Activated CD8-positive, alpha-beta T cell treated with anti-CD3 and anti-CD28 coated beads, Interleukin-2, amount 10 ng/mL, durations not matched to agents 7 days and 5 days (primary cell): ENCODE measurements at regions not wholly inside any gene's neighbourhood (a gene's known extent, or its start where the extent isn't known, plus 50 kb on each side); places are given as distances from the start of the nearest gene placed in this dataset.

Source experiments
- ATAC-seq: fragments of 150-1000 bp; cut with Tn5 transposase; one replicate; pipeline ENCODE4 v1.10.0; 2021; ENCODE audit warnings: moderate library complexity
- CTCF ChIA-PET: fragments of 350-600 bp; sonication (Branson Sonifier 250); formaldehyde crosslinking; loops from one replicate; lab custom pipeline; 2021; ENCODE audit warnings: antibody characterized with exemption; lab: Charles Lee
- POLR2A ChIA-PET: fragments of 350-600 bp; sonication (Branson Sonifier 250); formaldehyde crosslinking; loops from one replicate; lab custom pipeline; 2021; ENCODE audit warnings: antibody characterized with exemption; lab: Charles Lee
- DNase-seq: peaks from one replicate; pipeline ENCODE4 v3.0.0-alpha.2; 2020
- H3K27ac Mint-ChIP-seq: one replicate; pipeline ENCODE4 v1.8.0; 2021; ENCODE audit warnings: mild to moderate bottlenecking, mixed read lengths
- H3K27me3 Mint-ChIP-seq: one replicate; pipeline ENCODE4 v1.8.0; 2021; ENCODE audit warnings: low read depth, mixed read lengths
- H3K36me3 Mint-ChIP-seq: one replicate; pipeline ENCODE4 v1.8.0; 2021; ENCODE audit warnings: low read depth, mixed read lengths
- H3K4me1 Mint-ChIP-seq: one replicate; pipeline ENCODE4 v1.8.0; 2021; ENCODE audit warnings: low read depth, mixed read lengths
- H3K4me3 Mint-ChIP-seq: one replicate; pipeline ENCODE4 v1.8.0; 2021; ENCODE audit warnings: mild to moderate bottlenecking, mixed read lengths
- H3K9me3 Mint-ChIP-seq: one replicate; pipeline ENCODE4 v1.8.0; 2022; ENCODE audit warnings: mixed read lengths; ENCODE audit not compliant: insufficient read depth

DNA sequence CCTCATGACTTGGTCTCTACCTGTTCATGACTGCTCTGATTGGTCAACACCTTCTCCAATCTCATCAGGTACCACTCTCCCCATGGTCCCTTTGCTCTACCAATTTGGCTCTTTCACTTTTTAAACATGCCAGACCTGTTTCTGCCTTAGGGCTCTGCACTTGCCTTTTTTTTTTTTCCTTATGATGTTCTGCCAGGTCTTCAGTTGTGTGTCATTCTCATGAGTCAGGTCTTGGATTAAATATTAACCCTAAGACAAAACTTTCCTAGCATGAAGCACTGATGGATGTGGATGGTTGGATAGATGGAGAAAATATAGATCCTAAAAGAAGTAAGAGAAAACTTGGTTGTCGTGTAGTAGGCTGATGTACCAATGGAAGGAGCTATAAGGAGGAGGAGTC lies 219.3 kb downstream of the TTC32 start:
- Mint-ChIP-seq H3K4me1 (no peaks in the 10 kb centered on the region), H3K27me3 (no peaks in the 10 kb centered on the region), H3K4me3 (no peak overlapping the region), H3K27ac (no peak overlapping the region), H3K36me3 (no peaks in the 10 kb centered on the region), H3K9me3 (no peaks in the 10 kb centered on the region)
- ChIA-PET POLR2A (no interaction called here), CTCF (no interaction called here)
- no peak for ATAC-seq
- DNase-seq = no peak

DNA sequence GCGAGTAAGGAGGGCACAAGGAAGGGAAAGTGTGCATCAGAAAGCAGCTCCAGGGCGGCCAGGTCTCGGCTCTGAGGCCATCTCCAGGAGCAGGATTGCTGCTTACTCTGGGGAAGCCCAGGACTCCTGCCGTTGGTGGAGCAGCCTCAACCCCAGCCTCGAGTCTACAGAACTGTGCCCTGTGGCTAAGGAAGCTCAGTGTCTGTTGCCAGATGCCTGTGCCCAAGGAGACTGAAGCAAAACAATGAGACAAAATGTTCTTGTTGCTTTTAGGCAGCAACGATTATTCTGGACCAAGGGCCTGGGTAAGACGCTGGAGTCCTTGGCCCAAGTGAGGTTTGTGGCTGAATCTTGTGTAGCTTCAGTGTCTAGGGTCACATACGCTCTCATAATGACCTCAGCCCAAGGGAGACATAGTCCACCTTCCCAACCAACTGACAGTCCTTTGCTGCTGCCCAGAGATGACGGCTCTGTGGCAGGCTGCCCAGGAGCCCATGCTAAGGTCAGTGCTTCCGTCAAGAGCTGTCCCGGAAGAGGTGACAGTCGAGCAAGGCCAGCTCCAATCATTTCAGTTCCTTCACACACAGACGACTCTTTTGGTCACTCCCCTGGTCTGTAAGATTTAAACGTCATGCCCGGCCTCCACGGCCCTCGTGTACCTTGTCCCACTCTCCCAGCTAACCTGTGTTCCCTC lies 223.8 kb downstream of the TTC32 start:
- Mint-ChIP-seq H3K27me3 (no peaks in the 10 kb centered on the region), H3K36me3 (no peaks in the 10 kb centered on the region), H3K4me3 (no peak overlapping the region), H3K27ac (no peak overlapping the region), H3K4me1 (no peaks in the 10 kb centered on the region), H3K9me3 (no peaks in the 10 kb centered on the region)
- ATAC-seq (no peak), DNase-seq (no peak)
- POLR2A ChIA-PET = no interaction called here
- CTCF ChIA-PET = no interaction called here

DNA sequence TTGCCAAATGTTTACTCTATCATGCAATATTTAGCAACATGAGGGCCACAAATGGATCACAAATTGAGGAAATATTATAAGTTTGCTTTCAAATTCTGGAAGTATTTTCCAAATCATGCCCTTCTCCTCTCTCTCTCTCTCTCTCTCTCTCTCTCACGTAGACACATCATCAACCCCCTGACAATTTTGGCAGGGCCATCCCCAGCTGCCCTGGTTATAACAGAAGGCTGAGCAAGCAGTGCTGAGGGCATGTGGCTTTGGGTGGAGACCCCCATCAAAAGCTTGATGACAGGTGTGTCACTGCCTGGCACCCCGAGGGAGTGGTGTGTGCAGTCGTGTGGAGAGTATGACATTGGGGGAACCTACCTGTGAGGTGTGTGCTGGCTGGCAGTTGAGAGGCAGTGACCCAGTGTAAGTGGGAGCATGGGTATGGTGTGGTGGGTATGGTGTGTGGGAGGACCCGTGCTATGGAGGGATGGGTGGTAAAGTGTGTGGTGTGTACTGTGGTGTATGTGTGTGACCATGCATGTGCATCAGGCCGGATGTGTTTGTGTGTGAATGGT lies 224.5 kb downstream of the TTC32 start:
- ChIA-PET POLR2A (no interaction called here), CTCF (no interaction called here)

DNA sequence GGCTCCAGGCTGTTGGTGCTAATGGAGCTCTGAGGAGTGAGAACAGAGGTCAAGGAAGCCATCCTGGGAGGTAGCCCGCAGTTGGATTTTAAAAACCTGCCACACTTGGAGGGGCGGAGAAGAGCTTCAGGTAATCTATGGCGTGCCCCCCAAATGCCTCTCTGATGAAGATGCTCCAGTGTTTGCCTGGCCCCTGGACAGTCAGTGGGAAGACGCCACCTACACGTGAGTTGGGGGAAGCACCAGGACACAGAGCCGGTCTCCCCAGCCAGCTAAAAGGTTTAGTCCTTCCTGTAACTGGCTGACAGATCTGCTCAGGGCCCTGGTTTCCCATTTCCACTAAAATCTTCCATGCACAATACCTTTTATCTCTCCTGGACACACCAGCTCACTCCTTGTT lies 225.0 kb downstream of the TTC32 start:
- no peak for ATAC-seq
- no peaks in the 10 kb centered on the region for H3K9me3 Mint-ChIP-seq
- H3K4me3 Mint-ChIP-seq = no peak overlapping the region
- CTCF ChIA-PET = no interaction called here
- H3K27me3 Mint-ChIP-seq = no peaks in the 10 kb centered on the region
- POLR2A ChIA-PET = no interaction called here
- no peaks in the 10 kb centered on the region for H3K4me1 Mint-ChIP-seq
- no peaks in the 10 kb centered on the region for H3K36me3 Mint-ChIP-seq
- DNase-seq = no peak
- no peak overlapping the region for H3K27ac Mint-ChIP-seq

More for the DNA sequence above, 224.5 kb downstream of the TTC32 start:
- ATAC-seq = no peak
- Mint-ChIP-seq H3K4me3 (no peak overlapping the region), H3K9me3 (no peaks in the 10 kb centered on the region), H3K4me1 (no peaks in the 10 kb centered on the region), H3K27me3 (no peaks in the 10 kb centered on the region), H3K27ac (no peak overlapping the region), H3K36me3 (no peaks in the 10 kb centered on the region)
- no peak for DNase-seq

DNA sequence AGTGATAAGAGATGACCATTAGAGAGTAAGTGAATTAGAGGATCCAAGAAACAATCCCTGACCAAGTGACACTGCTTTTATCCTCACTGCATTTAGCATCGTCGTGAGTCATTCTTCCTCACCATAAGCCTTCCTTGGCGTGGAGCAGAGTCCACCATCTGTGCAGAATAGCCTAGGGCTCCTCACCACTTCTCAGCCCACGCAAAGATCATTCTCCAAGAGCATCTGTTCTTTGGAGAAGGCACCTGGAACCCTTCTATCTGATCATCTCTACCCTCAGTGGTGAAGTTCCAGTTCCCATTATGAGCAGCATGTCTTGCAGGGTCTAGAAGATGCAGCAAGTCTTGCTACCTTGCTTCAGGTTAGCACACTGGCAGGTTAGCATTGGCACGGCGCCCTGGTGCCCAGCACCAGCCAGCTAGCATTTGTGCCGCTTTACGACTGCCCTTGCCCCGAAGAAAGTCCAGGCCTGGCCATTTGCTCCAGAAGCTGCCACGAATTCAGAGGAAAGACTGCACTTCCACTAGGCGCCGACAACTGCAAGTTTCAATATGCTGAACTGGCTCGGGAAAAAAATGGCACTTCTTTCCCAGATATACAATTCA lies 225.8 kb downstream of the TTC32 start:
- POLR2A ChIA-PET = no interaction called here
- no peak for ATAC-seq
- H3K27ac Mint-ChIP-seq = no peak overlapping the region

DNA sequence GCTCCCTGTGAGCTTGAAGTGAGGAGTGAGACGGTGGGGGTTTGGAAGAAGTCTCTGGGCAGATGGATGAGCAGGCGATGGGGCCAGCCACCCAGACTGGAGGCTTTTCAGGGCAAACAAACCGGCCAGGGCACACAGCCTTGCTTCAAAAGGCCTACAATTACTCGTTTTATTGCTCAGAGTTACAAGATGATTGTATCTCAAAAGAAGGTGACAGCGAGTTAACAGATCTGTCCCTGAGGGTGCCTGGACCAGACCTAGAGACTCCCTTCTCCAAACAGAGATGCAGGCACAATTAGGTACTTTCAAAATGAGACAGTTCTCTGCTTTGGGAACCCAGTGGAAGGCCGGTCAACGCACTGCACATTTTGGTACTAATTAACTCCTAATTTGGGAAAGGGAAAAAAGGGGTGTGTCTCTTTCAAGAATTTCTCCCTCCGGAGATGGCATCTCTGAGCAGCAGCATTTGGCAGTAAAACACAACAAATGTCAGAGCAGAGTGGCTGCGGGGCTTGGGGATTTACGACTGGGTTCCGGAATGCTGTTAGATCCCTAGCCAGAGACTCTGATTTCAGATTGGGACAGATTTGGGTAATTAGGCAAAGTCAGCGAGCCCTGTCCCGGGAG lies 226.7 kb downstream of the TTC32 start:
- no peaks in the 10 kb centered on the region for H3K9me3 Mint-ChIP-seq
- no peak overlapping the region for H3K27ac Mint-ChIP-seq
- ATAC-seq (no peak), DNase-seq (no peak)
- no peaks in the 10 kb centered on the region for H3K4me1 Mint-ChIP-seq
- ChIA-PET POLR2A (no interaction called here), CTCF (no interaction called here)
- no peak overlapping the region for H3K4me3 Mint-ChIP-seq
- no peaks in the 10 kb centered on the region for H3K27me3 Mint-ChIP-seq
- H3K36me3 Mint-ChIP-seq = no peaks in the 10 kb centered on the region

More for the DNA sequence above, 225.8 kb downstream of the TTC32 start:
- CTCF ChIA-PET = no interaction called here
- no peak for DNase-seq
- Mint-ChIP-seq H3K27me3 (no peaks in the 10 kb centered on the region), H3K4me3 (no peak overlapping the region), H3K36me3 (no peaks in the 10 kb centered on the region), H3K9me3 (no peaks in the 10 kb centered on the region), H3K4me1 (no peaks in the 10 kb centered on the region)

DNA sequence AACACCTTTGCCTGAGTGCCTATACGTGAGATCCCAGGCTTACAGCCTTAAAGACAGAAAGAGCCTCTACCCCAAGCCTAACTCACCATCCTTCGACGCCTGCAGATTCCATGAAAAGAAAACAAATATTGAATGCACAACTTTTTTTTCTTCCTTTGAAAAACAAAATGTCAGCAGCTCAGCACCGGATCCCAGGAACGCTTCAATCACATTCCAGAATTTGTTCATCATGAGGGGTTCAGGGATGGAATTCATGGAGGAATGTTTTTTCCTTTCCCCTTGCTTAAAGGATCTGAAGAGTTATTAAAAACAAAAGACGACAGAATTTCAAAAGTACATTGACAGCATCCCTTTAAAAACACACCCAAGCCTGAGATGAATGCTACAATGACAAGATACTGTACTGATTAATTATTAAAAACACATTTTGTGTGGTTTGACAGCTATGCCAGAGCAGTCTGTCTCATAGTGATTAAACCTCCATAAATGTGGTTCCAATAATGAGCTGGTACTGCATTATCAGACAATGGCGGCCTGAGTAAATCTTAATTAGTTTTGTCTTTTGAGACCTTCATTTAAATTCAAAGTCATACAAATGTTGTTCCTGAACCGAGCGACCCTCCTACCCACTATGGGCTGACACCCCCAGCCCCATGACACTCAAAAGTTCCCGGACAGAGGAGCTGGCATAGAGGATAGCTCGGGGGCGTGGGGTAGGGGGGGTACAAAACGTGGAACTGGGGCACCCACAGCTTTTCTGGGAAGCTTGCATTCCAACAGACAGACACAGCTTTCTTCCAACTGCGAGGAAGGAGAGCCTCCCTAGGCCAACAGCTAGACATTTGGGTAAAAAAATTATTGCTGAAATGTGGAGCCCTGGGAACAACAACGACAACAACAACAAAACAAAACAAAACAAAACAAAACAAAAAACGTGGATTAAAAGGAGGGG lies 227.5 kb downstream of the TTC32 start:
- no peaks in the 10 kb centered on the region for H3K9me3 Mint-ChIP-seq
- H3K27ac Mint-ChIP-seq = no peak overlapping the region
- no peak overlapping the region for H3K4me3 Mint-ChIP-seq
- peaks cover 3% of the 10 kb centered on the region for H3K27me3 Mint-ChIP-seq
- CTCF ChIA-PET = no interaction called here
- POLR2A ChIA-PET = no interaction called here
- ATAC-seq (no peak), DNase-seq (no peak)
- H3K4me1 Mint-ChIP-seq = no peaks in the 10 kb centered on the region
- no peaks in the 10 kb centered on the region for H3K36me3 Mint-ChIP-seq

DNA sequence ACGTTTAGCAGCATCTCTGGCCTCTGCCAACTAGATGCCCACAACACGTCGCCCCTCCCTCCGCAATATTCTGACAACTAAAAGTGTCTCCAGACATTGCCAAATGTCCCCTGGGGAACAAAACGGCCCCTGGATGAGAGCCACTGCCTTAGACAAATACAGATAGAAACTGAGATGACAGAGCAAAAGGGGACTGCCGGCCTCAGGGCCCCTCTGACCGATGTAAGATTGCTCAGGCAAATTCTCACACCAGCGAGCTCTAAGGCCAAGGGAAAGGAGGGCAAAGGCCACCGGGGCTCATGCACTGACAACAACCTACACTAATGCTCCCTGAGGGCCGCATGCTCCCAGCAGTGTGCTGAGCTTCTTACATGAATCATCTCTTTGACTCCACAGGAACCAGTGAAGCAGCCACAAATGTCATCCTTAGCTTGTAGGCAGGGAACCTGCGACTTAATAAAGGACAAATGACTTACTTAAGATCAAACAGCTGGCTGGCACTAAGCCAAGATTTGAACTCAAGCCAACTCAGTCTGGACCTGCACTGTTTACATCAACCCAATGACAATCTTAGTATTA lies 228.5 kb downstream of the TTC32 start:
- CTCF ChIA-PET = no interaction called here
- Mint-ChIP-seq H3K4me1 (no peaks in the 10 kb centered on the region), H3K36me3 (no peaks in the 10 kb centered on the region), H3K9me3 (no peaks in the 10 kb centered on the region), H3K27ac (no peak overlapping the region), H3K27me3 (peaks cover 5% of the 10 kb centered on the region), H3K4me3 (no peak overlapping the region)
- POLR2A ChIA-PET = no interaction called here
- no peak for DNase-seq
- no peak for ATAC-seq

DNA sequence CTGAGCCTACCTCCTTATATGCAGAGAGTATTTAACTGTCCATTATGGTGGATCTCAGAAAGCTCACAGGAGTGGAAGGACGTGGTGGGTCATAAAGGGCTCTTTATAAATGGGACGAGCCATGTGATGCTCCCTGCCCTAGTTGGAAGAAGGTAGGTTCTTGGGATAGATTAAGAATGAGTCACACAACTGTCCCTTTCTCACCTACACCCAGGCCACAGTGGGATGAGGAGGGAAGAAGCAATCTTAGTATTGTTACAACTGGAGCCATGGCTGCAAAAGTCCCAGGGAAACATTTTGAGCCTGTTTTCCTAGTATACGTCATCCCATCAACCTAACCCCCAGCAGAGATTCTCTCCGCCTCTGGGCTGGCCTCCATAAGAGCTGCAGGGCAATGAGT lies 229.9 kb downstream of the TTC32 start:
- Mint-ChIP-seq H3K4me1 (no peaks in the 10 kb centered on the region), H3K4me3 (no peak overlapping the region), H3K27ac (no peak overlapping the region), H3K36me3 (no peaks in the 10 kb centered on the region), H3K27me3 (peaks cover 7% of the 10 kb centered on the region), H3K9me3 (no peaks in the 10 kb centered on the region)
- ChIA-PET POLR2A (no interaction called here), CTCF (no interaction called here)
- no peak for DNase-seq
- no peak for ATAC-seq

DNA sequence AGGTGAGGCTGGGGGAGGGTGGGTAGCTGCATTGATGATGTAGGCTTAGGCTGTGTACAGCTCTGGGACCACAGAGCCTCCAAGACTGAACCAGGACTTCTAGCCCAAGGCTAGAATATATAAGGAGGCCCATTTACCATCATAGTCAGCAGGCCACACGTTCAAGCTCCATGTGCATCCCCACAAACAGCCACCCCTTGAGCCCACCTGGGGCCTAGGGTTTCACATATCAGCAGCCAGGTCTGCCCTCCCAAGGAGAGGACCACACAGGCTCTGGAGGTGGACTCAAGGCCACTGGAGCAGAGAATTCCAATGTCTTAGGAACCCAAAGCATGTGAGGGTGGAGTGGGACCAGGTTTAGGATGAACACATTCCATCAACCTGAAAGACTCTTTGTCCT lies 230.5 kb downstream of the TTC32 start:
- H3K4me1 Mint-ChIP-seq = no peaks in the 10 kb centered on the region
- no peak for DNase-seq
- POLR2A ChIA-PET = no interaction called here
- no peaks in the 10 kb centered on the region for H3K9me3 Mint-ChIP-seq
- CTCF ChIA-PET = no interaction called here
- no peak overlapping the region for H3K27ac Mint-ChIP-seq
- H3K4me3 Mint-ChIP-seq = no peak overlapping the region
- no peaks in the 10 kb centered on the region for H3K36me3 Mint-ChIP-seq
- no peak for ATAC-seq
- H3K27me3 Mint-ChIP-seq = peaks cover 7% of the 10 kb centered on the region

DNA sequence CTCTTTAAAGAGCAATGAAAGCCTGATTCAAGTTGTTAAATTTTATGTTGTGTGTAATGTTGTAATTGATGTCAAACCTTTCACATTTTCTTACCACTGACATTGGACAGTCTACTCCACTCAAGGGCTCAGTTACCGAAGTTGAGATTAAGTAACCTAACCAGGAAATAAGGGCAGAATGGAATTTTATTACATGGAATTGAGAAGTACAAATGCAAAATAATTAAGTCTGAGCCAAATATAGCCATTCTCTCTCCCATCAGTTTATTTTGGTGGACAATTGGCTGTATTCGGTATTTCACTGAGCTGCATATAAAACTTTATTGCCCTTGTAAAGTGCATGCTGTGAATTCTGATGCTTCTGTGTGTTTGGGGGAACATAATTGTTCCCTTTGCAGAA lies 231.5 kb downstream of the TTC32 start:
- Mint-ChIP-seq H3K27ac (no peak overlapping the region), H3K4me3 (no peak overlapping the region), H3K4me1 (no peaks in the 10 kb centered on the region), H3K27me3 (peaks cover 7% of the 10 kb centered on the region), H3K9me3 (no peaks in the 10 kb centered on the region), H3K36me3 (no peaks in the 10 kb centered on the region)
- ChIA-PET POLR2A (no interaction called here), CTCF (no interaction called here)
- ATAC-seq = no peak
- no peak for DNase-seq
